NCI-H510A treated with DMSO at 0.1 percent for 48 hours (cell line): ENCODE measurements at regions not wholly inside any gene's neighbourhood (a gene's known extent, or its start where the extent isn't known, plus 50 kb on each side); places are given as distances from the start of the nearest gene placed in this dataset.
"Not testable (repeated sequence)": the region's sequence is repeated elsewhere in the genome, so short reads cannot be mapped to it uniquely, and the experiment has no call there.

Experiments used
- DNase-seq: peaks from one replicate; lab custom pipeline; 2025; lab: John Stamatoyannopoulos, UW

- no peak for DNase-seq
Observed at GRCh38 chr1:215400741-215401140, 166.4 kb upstream of the KCTD3 start.

GRCh38 chr1:215402147-215402546 lies 165.0 kb upstream of the KCTD3 start:
- no peak for DNase-seq

GRCh38 chr1:215405211-215405610 lies 161.9 kb upstream of the KCTD3 start:
- DNase-seq, result no peak

GRCh38 chr1:215406927-215407326 lies 160.2 kb upstream of the KCTD3 start:
- DNase-seq, result no peak

GRCh38 chr1:215407575-215407974 lies 159.5 kb upstream of the KCTD3 start:
- no peak for DNase-seq

- DNase-seq, result not testable (repeated sequence)
Observed at GRCh38 chr1:215409546-215409945, 157.6 kb upstream of the KCTD3 start.

- not testable (repeated sequence) for DNase-seq
Observed at GRCh38 chr1:215415521-215415920, 151.6 kb upstream of the KCTD3 start.

GRCh38 chr1:215416497-215416896 lies 150.6 kb upstream of the KCTD3 start:
- DNase-seq, result no peak

GRCh38 chr1:215417122-215417521 lies 150.0 kb upstream of the KCTD3 start:
- DNase-seq, result no peak

- no peak for DNase-seq
Observed at GRCh38 chr1:215418876-215419447, 148.1 kb upstream of the KCTD3 start.

GRCh38 chr1:215421744-215422143 lies 145.4 kb upstream of the KCTD3 start:
- no peak for DNase-seq

GRCh38 chr1:215423288-215423687 lies 143.8 kb upstream of the KCTD3 start:
- DNase-seq, result no peak

GRCh38 chr1:215425138-215425537 lies 142.0 kb upstream of the KCTD3 start:
- no peak for DNase-seq

- DNase-seq, result no peak
Observed at GRCh38 chr1:215426101-215426500, 141.0 kb upstream of the KCTD3 start.

GRCh38 chr1:215432483-215433227 lies 134.4 kb upstream of the KCTD3 start:
- DNase-seq, result not testable (repeated sequence)

- DNase-seq, result no peak
Observed at GRCh38 chr1:215433237-215433636, 133.9 kb upstream of the KCTD3 start.

- no peak for DNase-seq
Observed at GRCh38 chr1:215439549-215439948, 127.6 kb upstream of the KCTD3 start.

GRCh38 chr1:215444715-215445414 lies 122.2 kb upstream of the KCTD3 start:
- no peak for DNase-seq

GRCh38 chr1:215448014-215448413 lies 119.1 kb upstream of the KCTD3 start:
- DNase-seq, result not testable (repeated sequence)

- DNase-seq, result not testable (repeated sequence)
Observed at GRCh38 chr1:215449147-215449546, 118.0 kb upstream of the KCTD3 start.

- DNase-seq, result no peak
Observed at GRCh38 chr1:215453440-215453839, 113.7 kb upstream of the KCTD3 start.

- DNase-seq, result no peak
Observed at GRCh38 chr1:215457213-215457612, 109.9 kb upstream of the KCTD3 start.

- no peak for DNase-seq
Observed at GRCh38 chr1:215458104-215458503, 109.0 kb upstream of the KCTD3 start.
